ENCODE measurements at regions not wholly inside any gene's neighbourhood (a gene's known extent, or its start where the extent isn't known, plus 50 kb on each side); places are given as distances from the start of the nearest gene placed in this dataset.

DNA sequence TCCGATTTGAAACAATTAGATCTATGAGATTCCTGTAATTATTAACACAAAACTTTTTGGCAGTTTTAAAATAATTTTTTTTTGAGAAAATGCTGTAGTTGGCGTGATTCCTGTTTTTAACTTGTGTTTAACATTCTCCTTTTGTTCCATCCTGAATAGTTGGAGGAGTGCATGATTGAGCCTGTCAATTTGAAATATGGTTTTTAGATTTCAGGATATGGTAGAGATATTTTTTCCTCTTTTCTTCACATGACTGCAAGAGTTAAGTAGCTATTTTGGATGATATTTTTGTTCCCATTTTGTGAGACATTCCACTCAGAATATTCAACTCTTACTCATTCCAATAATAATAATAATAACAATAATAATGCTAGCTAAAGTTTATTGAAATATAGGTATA, 241.7 kb upstream of the MAN1A1 start:
- DNase-seq (ENCODE audit: low read depth in 4 of 4, low spot score in 3 of 4): no peak

DNA sequence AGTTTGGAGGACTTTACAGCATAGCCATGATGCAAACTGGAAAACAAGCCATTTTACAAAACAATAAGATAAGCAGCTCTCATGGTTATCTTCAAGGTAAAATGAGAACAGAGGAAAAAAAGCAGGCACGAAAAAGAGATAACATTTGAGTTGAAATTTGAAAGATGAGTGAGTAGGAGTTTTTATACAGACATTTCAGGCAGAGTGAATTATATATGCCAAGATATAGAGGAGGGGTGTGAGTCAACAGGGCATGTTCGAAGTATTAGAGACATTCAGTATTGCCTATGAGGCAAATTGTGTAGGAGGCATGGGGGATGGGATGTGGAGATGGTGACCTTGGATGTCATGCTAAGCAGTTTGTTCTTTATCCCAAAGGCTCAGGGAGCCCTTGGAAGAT, 240.5 kb upstream of the MAN1A1 start:
- DNase-seq (ENCODE audit: low read depth in 4 of 4, low spot score in 3 of 4): no peak

DNA sequence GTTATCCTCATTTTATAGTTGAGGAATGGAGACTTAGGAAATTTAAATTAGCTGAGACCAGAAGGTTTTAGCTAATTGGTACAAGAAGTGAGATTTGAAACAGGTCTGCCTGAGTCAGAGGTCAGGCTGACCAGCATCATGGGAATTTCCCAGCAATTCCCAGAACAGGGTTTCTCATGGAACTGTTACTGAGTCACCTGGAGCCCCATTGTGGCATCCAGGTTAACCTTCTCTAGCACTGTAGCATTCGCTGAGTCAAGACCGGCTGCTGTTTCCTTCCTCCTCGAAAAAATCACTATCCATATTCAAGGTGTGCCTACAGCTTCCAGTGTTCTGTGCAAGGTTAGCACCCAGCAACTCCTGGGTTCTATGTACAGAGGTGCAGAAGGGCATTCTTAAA, 238.0 kb upstream of the MAN1A1 start:
- DNase-seq (ENCODE audit: low read depth in 4 of 4, low spot score in 3 of 4): no peak

DNA sequence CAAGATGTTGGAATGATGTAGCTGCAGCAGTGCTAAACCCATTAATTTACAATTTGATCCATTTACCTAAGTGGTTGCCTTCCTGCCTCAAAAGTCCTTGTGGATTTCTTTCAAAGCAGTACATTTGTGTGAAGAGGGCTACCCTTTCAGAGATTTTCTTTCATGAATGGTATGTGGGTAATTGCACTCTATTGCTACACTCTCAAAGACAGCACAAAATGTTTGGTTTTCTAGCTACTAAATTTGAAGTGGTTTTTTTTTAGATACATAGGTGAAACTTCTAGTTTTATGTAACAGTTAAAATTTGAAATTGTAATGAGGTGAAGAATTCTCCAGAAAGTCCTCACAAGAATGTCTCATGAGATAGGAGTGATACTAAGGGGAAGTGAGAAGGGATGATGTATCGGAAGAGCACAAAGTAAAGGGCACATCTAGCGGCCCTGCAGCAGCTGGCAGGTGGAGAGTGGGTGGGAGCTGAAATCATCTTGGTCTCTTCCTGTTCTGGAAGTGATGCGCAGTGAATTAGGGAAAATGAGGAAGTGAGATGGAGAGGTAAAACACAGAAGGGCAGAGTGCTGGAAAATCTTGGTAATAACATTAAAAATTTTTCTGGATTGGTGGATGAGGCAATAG, 236.8 kb upstream of the MAN1A1 start:
- no peak for DNase-seq (ENCODE audit: low read depth in 4 of 4, low spot score in 3 of 4)

DNA sequence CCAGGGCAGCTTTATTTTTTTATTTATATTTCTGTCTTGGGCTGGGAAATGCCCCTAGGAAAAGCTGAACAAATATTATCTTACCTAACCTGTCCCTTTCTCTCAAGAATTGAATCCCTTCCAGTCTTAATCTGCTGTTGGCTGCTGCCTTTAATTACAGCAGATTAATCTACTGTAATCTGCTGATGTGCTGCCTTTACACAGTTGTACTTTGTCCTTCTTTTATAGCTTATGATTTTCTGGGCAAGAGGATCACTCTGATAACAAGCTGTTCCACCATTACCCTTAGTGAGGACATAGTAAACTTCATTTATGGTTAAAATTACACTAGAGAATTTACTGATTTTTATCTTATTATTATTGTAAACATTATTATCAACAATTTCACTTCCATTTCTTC, 234.5 kb upstream of the MAN1A1 start:
- no peak for DNase-seq (ENCODE audit: low read depth in 4 of 4, low spot score in 3 of 4)

DNA sequence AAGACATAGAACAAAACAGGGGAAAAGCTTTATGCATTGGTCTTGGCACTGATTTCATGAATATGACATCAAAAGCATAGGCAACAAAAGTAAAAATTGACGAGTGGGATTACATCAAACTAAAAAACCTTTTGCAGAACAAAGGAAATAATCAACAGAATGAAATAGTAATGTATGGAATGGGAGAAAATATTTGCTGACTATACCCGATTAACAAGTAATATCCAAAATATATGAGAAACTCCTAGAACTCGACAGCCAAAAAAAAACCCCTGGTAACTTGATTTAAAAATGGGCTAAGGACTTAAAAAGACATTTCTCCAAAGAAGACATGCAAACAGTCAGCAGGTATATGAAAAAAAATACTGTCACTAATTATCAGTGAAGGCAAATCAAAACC, 231.7 kb upstream of the MAN1A1 start:
- no peak for DNase-seq (ENCODE audit: low read depth in 4 of 4, low spot score in 3 of 4)

DNA sequence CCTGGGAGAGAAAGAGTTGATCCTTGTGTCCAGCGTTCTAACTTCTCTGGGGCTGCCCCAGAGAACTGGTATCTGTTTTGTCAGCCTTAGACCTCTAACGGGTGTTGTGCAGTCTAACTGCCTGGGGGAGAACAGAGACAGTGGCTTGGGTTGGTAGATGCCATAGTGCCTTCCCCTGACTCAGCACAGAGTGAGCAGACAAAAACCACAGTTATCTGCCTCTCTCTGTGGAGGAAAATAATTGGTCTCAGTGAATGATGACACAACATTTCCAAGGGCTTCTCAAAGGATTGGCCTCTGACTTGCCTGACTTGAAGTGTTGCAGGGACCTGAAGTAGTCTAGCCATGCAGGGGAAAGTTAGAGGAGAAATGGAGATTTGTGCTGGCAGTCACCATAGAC, 226.2 kb upstream of the MAN1A1 start:
- DNase-seq (ENCODE audit: low read depth in 4 of 4, low spot score in 3 of 4): no peak

DNA sequence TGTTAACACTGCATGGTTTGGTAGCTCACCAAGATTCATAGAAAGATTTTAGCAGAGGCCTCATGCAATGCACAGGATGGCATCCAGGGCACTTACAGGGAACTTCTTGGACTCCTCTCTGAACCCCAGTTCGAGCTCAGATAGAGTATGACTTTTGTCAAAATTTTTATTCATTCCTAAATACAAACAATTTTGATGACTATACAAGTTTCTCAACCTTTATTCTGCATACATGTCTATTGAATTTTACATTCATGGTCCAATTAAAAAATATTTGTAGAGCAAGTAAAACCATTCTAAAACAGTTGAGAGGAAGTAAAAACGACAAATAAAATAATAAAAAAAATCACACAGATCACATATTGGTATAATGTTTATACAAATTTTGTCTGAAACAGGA, 219.0 kb upstream of the MAN1A1 start:
- DNase-seq (ENCODE audit: low read depth in 4 of 4, low spot score in 3 of 4): no peak

DNA sequence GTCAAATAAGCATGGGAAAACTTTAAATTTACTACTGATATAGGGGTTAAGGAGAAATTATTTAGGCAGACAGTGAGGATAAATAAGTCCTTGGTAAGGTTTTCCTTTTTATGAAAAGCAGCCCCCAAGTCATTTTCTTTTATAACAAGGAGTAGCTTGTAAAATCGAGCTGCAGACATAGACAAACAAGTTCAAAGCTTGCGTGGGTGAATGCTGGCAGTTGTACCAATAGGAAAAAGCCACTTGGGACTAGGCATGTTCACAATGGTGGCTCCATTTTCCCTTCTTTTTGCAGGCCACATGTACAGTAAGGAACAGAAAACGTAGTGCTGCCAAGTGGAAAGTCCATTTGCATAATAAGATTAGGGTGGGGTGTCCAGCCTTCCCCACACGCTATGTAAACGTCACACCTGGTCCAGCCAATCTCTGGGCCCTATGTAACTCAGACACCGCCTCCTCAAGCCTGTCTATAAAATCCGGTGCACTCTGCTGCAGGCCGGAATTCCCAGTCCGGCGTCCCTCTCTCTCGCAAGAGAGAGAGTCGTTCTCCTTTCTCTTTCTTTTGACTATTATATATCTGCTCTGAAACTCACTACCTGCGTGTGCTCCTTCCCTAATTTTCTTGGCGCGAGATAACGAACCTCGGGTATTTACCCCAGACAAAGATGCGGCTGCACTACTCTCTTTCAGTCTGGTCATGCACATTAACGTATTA, 217.1 kb upstream of the MAN1A1 start:
- DNase-seq (ENCODE audit: low read depth in 4 of 4, low spot score in 3 of 4): no peak

DNA sequence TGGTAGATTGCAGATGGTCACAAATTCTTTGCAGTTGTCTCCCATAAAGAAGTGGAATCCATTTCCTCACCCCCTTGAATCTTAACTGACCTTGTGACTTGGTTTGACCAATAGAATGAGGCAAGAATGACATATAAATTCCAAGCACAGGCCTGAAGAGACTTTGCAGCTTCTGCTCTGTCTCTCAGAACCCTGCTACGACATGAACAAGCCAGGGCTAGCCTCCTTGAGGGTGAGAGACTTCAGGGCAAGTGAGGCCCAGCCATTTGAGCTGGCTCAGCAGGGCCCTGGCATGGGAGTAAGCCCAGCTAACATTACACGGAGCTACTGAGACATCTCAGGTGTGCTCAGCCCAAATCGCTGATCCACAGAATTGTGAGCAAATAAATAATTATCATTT, 216.3 kb upstream of the MAN1A1 start:
- no peak for DNase-seq (ENCODE audit: low read depth in 4 of 4, low spot score in 3 of 4)

DNA sequence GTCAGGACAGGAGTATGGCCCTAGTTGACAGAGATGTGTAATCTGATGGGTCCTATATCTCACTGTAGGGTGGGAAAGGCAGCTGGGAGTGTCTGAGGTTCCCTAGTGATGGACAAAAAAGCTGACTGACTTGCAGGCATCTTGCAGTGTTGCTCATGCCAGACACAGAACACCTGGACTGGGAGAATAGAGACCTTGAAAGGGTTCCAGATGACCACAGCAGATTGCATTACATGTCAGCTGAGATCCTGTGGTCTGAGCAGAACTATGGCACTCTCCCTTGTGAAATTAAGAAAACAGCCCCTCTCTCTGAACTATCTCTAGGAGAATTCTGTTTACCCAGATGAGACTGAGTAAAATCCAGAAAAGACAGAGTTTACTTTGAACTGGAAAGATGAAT, 212.6 kb upstream of the MAN1A1 start:
- DNase-seq (ENCODE audit: low read depth in 4 of 4, low spot score in 3 of 4): no peak

DNA sequence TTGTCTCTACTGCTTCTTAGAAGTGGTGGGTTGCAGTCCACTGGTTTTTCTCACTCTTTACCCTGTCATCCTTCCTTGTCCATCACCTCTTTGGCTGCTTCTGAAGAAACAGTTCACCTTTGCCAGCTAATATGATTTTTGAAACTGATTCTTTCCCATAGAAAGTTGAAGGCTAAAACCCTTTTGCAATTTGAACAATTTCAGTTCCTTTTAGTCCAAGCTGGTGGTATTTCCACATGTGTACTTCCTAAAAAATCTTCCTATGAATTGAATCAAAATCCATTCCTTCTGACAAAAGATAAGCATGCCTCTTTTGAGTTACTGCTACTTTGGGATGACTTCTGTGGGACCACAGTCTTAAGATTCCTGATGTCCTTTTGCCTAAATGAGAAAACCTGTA, 210.0 kb upstream of the MAN1A1 start:
- DNase-seq (ENCODE audit: low read depth in 4 of 4, low spot score in 3 of 4): no peak

DNA sequence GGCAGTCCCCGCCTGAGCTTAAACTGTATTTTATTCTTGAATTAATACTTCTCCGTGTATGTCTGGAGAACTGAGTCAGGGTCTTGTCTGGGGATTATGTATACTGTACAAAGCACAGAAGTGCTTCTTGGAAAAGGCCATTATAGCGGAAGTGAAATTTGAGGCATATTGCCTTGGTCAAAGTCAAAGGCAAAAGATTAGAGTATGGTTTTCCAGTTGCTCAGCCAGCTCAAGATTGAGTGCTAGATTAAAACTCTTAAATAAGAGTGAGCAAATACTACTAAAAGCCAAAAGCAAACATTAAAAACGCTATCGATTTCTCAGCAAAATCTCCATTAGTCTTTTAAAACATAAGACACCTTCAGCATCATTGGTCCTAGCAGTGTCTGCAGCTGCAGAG, 207.7 kb upstream of the MAN1A1 start:
- no peak for DNase-seq (ENCODE audit: low read depth in 4 of 4, low spot score in 3 of 4)

DNA sequence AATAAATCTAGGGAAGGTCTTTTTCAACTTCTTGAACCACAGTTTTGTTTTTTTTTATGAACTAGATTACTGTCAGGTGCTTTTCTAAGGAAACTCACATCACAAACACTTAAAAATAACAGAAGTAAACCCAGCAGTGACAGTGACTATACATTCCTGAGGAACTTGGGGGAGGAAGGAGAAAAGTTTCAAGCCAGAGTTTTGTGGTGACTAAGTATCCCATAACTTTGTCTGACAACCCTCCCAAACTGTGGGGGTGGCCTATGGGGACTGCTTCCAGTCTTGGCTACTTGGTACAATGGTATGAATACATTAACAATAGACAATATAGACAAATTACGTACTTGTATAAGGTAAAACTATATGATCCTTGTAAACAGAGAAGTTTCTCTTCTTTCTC, 202.5 kb upstream of the MAN1A1 start:
- DNase-seq (ENCODE audit: low read depth in 4 of 4, low spot score in 3 of 4): no peak

DNA sequence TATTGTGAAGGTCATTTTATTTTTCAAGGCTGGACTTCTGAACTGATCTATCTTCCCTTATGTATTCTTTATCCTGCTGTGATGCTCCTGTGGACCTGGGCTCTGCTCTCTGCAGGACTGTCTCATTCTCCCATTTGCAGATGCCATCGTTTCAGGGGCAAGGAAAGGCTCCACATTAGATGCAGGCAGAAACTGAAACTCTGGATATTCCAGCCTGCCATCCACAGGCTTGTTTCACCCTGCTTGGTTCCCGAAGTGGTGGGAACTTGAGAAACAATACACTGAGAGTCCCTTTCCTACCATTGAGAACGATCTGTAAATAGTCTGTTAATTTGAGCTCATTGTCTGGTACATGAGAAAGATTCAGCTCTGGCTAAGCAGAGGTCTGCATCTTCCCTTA, 197.5 kb upstream of the MAN1A1 start:
- no peak for DNase-seq (ENCODE audit: low read depth in 4 of 4, low spot score in 3 of 4)

DNA sequence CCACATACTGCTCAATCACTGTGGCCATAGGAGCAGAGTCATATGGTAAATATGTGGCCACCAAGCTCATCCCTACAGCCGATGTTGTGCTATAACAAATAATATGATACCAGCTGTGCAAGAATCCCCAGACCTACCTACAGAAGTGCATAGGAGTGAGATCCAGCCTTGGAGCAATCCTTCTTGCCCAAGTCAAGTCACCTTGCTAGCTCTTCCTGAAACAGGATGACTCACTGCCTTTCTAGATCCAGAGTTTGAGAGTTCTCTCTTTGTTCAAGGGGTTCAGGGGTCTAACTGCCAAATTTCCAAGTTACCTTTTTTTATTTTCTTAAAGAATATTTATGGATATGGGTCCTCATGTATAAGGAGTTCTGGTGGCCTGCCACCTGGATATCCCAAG, 195.7 kb upstream of the MAN1A1 start:
- no peak for DNase-seq (ENCODE audit: low read depth in 4 of 4, low spot score in 3 of 4)

DNA sequence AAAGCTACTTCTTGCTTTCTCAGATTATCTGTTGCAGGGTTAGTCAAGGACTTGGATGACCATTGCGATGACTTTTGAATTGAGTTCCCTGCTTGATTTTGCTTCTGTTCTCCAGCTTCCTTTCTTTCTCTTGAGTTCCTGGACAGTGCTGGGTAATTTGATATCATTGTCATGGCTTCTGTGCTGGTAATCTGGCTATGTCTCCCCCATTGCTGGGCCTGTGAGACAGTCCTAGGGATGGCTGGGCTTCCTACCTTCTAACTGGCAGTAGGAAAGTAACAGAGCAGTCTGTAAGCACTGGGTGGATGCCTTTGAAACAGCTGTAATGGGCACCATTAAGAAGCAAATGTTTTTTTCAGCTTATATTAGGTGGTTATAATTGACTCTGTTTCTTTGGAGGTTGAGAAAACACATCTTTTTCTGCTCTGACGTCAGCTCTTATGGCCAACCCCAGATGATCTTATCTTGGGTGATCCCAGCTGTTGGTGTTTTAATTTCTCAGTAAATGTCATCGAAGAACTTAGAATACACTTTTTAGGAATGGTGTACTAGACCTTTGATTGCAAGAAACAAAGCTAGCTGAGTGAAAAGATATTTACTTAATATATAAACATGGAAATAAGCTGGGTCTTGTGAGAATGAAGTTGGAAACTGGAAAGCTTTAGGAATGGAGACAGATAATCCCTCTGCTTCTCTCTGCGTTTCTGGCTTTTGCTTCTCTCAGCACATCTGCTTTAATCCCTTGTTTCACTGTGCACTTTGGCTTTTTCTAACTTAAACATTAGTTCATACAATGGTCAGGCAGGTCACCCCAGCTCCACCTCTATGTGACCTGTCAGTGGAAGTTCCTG, 195.0 kb upstream of the MAN1A1 start:
- DNase-seq (ENCODE audit: low read depth in 4 of 4, low spot score in 3 of 4): no peak

DNA sequence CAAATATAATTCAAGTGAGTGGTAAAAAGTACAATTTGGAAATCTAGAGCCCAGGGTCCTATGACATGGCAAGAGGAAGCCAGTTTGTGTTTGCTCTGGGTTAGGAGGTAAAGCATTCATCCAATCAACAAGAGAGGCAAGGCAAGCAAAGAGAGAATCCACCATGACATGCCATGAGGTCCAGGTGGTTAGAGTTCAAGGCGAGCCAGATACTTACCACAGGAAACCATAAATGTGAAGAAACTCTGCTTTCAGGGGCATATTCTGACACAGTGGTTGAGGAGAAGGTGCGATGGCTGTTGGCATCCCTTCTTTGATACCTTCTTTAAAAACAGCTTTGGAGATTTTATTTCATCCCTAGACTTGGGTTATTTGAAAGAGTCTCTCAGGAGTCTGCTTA, 193.8 kb upstream of the MAN1A1 start:
- DNase-seq (ENCODE audit: low read depth in 4 of 4, low spot score in 3 of 4): no peak

DNA sequence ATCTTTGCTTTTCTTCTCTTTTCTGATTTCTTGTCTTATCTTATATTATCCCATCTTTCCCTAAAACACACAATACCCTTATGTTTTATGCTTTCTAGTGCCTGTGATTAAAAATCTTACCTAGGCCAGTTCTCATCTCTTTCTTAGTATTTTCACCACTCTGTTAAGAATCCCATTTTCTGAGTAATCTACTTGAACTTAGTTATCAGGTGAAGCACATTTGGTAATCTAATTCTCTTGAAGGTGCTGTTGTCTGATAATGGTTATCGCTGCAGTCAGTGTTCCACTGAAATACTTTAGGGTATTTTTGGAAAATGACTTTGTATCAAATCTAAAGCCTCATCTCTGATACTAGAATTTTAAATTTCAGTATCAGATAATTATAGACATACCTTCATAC, 192.5 kb upstream of the MAN1A1 start:
- no peak for DNase-seq (ENCODE audit: low read depth in 4 of 4, low spot score in 3 of 4)

DNA sequence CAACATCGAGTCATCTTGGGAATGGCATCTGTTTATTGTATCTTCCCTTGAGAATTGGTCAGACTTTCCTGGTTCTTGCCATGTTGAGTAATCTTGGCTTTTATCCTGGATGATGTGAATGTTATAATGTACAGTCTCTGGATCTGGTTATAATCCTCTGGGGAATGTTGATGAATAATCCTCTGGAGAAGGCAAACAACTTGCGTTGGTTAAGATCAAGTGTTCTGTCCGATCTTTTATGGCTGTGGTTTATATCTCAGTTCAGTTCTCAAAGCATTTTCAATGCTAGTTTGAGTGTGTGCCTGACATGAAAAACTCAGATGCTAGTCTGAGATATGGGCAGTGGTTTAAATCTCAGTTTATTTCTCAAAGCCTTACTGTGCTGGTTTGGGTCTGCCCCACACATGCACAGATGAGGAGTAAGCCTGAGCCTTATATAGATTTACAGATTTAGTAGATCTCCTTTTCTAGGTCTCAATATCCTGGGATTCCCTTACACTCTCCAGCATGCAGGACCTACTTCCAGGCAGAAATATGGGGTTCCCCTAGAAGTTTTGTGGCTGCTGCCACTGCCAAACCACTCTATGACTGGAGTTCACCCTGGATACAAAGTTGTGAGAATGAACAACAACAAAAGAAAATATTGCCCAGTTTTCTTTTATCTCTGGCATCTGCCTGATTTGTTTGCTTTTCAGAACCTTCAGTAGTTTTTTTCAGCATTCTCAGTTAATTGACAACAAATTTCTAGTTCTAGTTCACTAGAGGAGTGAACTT, 191.8 kb upstream of the MAN1A1 start:
- no peak for DNase-seq (ENCODE audit: low read depth in 4 of 4, low spot score in 3 of 4)

DNA sequence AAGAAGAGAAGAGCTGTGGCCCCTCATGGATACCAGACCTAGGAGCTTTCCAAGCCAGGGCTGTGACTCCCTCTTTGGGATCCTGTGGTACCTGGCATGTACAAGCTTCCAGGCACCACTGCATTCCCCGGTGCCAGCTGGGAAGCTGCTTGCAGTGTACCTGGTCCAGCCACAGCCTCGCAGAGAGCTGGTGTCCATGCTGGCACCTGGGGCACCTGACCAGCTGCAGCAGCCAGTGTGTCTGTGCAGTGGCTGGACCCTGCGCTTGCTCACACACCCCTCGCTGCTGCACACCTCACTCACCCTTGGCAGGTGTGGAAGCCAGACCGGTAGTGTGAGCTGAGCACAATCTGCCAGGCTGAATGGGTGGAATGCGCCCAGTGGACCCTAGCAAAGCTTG, 190.9 kb upstream of the MAN1A1 start:
- DNase-seq (ENCODE audit: low read depth in 4 of 4, low spot score in 3 of 4): no peak

All from right renal pelvis (tissue), 4 donors.